Skeletal muscle tissue (tissue), 3 donors: ENCODE measurements at regions not wholly inside any gene's neighbourhood (a gene's known extent, or its start where the extent isn't known, plus 50 kb on each side); places are given as distances from the start of the nearest gene placed in this dataset.
"Not testable (repeated sequence)": the region's sequence is repeated elsewhere in the genome, so short reads cannot be mapped to it uniquely, and the experiment has no call there.

Source experiments
- H3K27ac ChIP-seq: one replicate; pipeline ENCODE4 v1.7.0; 2013; ENCODE audit warnings: mild to moderate bottlenecking, low read depth, low read length, inconsistent platforms
- H3K27me3 ChIP-seq, 3 donors: one replicate each; pipeline ENCODE4 v1.7.0; 2013; ENCODE audit warnings: low read length in 3 of 3; ENCODE audit not compliant: control insufficient read depth in 3 of 3, insufficient read depth in 3 of 3
- H3K36me3 ChIP-seq, 3 donors: one replicate each; pipeline ENCODE4 v1.7.0; 2013; ENCODE audit warnings: low read length in 3 of 3; ENCODE audit not compliant: control insufficient read depth in 3 of 3, insufficient read depth in 3 of 3
- H3K4me1 ChIP-seq, 3 donors: one replicate each; pipeline ENCODE4 v1.7.0; 2013; ENCODE audit warnings: low read length in 3 of 3, mild to moderate bottlenecking in 3 of 3; ENCODE audit not compliant: control insufficient read depth in 3 of 3, insufficient read depth in 3 of 3
- H3K4me3 ChIP-seq, 3 donors: one replicate each; pipeline ENCODE4 v1.7.0; 2013; ENCODE audit warnings: low read length in 3 of 3
- H3K9ac ChIP-seq, 3 donors: one replicate each; pipeline ENCODE4 v1.7.0; 2013; ENCODE audit warnings: low read length in 3 of 3, mild to moderate bottlenecking in 3 of 3, moderate library complexity in 2 of 3, low read depth in 1 of 3
- H3K9me3 ChIP-seq, 3 donors: one replicate each; pipeline ENCODE4 v1.7.0; 2013; ENCODE audit warnings: low read length in 3 of 3; ENCODE audit not compliant: control insufficient read depth in 3 of 3
- donor health status: Osteomylitis.

- Histone ChIP-seq H3K9me3 (peaks cover 0 to 3% (median 0%) of the 10 kb centered on the region in 3 donors), H3K4me3 (no peak overlapping the region), H3K27ac (no peak overlapping the region), H3K4me1 (no peaks in the 10 kb centered on the region), H3K9ac (no peak overlapping the region), H3K27me3 (no peaks in the 10 kb centered on the region), H3K36me3 (no peaks in the 10 kb centered on the region)
Measured at GRCh38 chr3:137191951-137192350, 234.2 kb downstream of the IL20RB start.

- no peaks in the 10 kb centered on the region for H3K27me3 ChIP-seq
- H3K4me3 ChIP-seq = no peak overlapping the region
- H3K27ac ChIP-seq = no peak overlapping the region
- H3K4me1 ChIP-seq = no peaks in the 10 kb centered on the region
- no peak overlapping the region for H3K9ac ChIP-seq
- H3K36me3 ChIP-seq = no peaks in the 10 kb centered on the region
- H3K9me3 ChIP-seq = peaks cover 0 to 3% (median 0%) of the 10 kb centered on the region in 3 donors
Measured at GRCh38 chr3:137194301-137194700, 236.5 kb downstream of the IL20RB start.

- not testable (repeated sequence) for H3K9ac ChIP-seq, H3K36me3 ChIP-seq, H3K27me3 ChIP-seq, H3K4me3 ChIP-seq, H3K4me1 ChIP-seq, H3K27ac ChIP-seq, H3K9me3 ChIP-seq
Measured at GRCh38 chr3:137198374-137198773, 240.6 kb downstream of the IL20RB start.

GRCh38 chr3:137199678-137200077, 241.9 kb downstream of the IL20RB start:
- no peaks in the 10 kb centered on the region for H3K27me3 ChIP-seq
- no peak overlapping the region for H3K4me3 ChIP-seq
- no peaks in the 10 kb centered on the region for H3K36me3 ChIP-seq
- H3K4me1 ChIP-seq = no peaks in the 10 kb centered on the region
- H3K27ac ChIP-seq = no peak overlapping the region
- no peaks in the 10 kb centered on the region for H3K9me3 ChIP-seq
- no peak overlapping the region for H3K9ac ChIP-seq

GRCh38 chr3:137201066-137201465, 243.3 kb downstream of the IL20RB start:
- Histone ChIP-seq H3K4me3 (no peak overlapping the region), H3K27me3 (no peaks in the 10 kb centered on the region), H3K27ac (no peak overlapping the region), H3K9ac (no peak overlapping the region), H3K4me1 (no peaks in the 10 kb centered on the region), H3K9me3 (no peaks in the 10 kb centered on the region), H3K36me3 (no peaks in the 10 kb centered on the region)

GRCh38 chr3:137202941-137203340, 245.2 kb downstream of the IL20RB start:
- Histone ChIP-seq H3K4me1 (no peaks in the 10 kb centered on the region), H3K9ac (no peak overlapping the region), H3K9me3 (no peaks in the 10 kb centered on the region), H3K4me3 (no peak overlapping the region), H3K36me3 (no peaks in the 10 kb centered on the region), H3K27me3 (no peaks in the 10 kb centered on the region), H3K27ac (no peak overlapping the region)

GRCh38 chr3:137204409-137204808, 246.6 kb downstream of the IL20RB start:
- H3K4me3 ChIP-seq = no peak overlapping the region
- H3K27ac ChIP-seq = no peak overlapping the region
- H3K36me3 ChIP-seq = no peaks in the 10 kb centered on the region
- no peaks in the 10 kb centered on the region for H3K27me3 ChIP-seq
- no peaks in the 10 kb centered on the region for H3K9me3 ChIP-seq
- H3K4me1 ChIP-seq = no peaks in the 10 kb centered on the region
- no peak overlapping the region for H3K9ac ChIP-seq

- H3K27me3 ChIP-seq = no peaks in the 10 kb centered on the region
- H3K36me3 ChIP-seq = no peaks in the 10 kb centered on the region
- no peak overlapping the region for H3K4me3 ChIP-seq
- H3K9ac ChIP-seq = no peak overlapping the region
- no peaks in the 10 kb centered on the region for H3K9me3 ChIP-seq
- H3K27ac ChIP-seq = no peak overlapping the region
- no peaks in the 10 kb centered on the region for H3K4me1 ChIP-seq
Measured at GRCh38 chr3:137205394-137206045, 247.7 kb downstream of the IL20RB start.

- Histone ChIP-seq H3K9me3 (no peaks in the 10 kb centered on the region), H3K9ac (no peak overlapping the region), H3K27me3 (no peaks in the 10 kb centered on the region), H3K27ac (no peak overlapping the region), H3K4me1 (no peaks in the 10 kb centered on the region), H3K4me3 (no peak overlapping the region), H3K36me3 (no peaks in the 10 kb centered on the region)
Measured at GRCh38 chr3:137207616-137208015, 249.8 kb downstream of the IL20RB start.

GRCh38 chr3:137217733-137218132, 259.9 kb downstream of the IL20RB start:
- no peaks in the 10 kb centered on the region for H3K4me1 ChIP-seq
- H3K4me3 ChIP-seq = no peak overlapping the region
- no peaks in the 10 kb centered on the region for H3K9me3 ChIP-seq
- no peak overlapping the region for H3K27ac ChIP-seq
- no peak overlapping the region for H3K9ac ChIP-seq
- H3K36me3 ChIP-seq = no peaks in the 10 kb centered on the region
- H3K27me3 ChIP-seq = no peaks in the 10 kb centered on the region
